ENCODE measurements at regions not wholly inside any gene's neighbourhood (a gene's known extent, or its start where the extent isn't known, plus 50 kb on each side); places are given as distances from the start of the nearest gene placed in this dataset.

DNA sequence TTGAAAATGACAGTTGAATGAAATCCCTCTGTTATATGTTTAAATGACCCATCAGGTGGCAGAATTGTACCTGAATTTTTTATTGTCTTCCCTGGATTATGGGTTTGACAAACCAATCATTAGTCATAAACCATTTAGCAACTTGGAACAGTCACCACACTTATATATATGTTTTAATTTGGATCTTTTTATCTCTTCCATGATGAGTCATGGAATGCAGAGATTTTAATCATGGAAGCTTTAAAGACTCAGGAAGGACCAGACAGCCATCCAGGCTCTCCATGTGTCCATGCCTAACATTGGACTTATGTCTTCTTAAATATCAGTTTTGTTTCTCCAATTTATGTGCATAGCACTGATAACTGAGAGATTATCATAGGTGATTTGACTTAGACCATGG, 188.3 kb upstream of the ZSWIM2 start (continued):
- TF ChIP-seq PAX5 (IDR thresholded peaks at IDR 0.05; ENCODE audit: borderline replicate concordance, low read depth, low read length) (no peak), MEF2B (IDR thresholded peaks at IDR 0.05; ENCODE audit: partially characterized antibody, poor library complexity, severe bottlenecking) (no peak), CEBPB (IDR thresholded peaks at IDR 0.05; ENCODE audit: borderline replicate concordance in 1 of 2, low read depth in 2 of 2, low read length in 2 of 2) (no peak), MYC (IDR thresholded peaks at IDR 0.05; ENCODE audit: insufficient read depth, insufficient read length, insufficient replicate concordance, low read length, severe bottlenecking) (no peak), NFYA (IDR thresholded peaks at IDR 0.05; ENCODE audit: borderline replicate concordance, low read depth, low read length) (no peak), HDAC2 (IDR thresholded peaks at IDR 0.05) (no peak), ZSCAN29 (IDR thresholded peaks at IDR 0.05) (no peak), EP300 (IDR thresholded peaks at IDR 0.05; ENCODE audit: borderline replicate concordance in 1 of 2, control insufficient read depth in 1 of 2, low read depth in 2 of 2, low read length in 2 of 2) (no peak)
- TF ChIP-seq, protein P1, sequence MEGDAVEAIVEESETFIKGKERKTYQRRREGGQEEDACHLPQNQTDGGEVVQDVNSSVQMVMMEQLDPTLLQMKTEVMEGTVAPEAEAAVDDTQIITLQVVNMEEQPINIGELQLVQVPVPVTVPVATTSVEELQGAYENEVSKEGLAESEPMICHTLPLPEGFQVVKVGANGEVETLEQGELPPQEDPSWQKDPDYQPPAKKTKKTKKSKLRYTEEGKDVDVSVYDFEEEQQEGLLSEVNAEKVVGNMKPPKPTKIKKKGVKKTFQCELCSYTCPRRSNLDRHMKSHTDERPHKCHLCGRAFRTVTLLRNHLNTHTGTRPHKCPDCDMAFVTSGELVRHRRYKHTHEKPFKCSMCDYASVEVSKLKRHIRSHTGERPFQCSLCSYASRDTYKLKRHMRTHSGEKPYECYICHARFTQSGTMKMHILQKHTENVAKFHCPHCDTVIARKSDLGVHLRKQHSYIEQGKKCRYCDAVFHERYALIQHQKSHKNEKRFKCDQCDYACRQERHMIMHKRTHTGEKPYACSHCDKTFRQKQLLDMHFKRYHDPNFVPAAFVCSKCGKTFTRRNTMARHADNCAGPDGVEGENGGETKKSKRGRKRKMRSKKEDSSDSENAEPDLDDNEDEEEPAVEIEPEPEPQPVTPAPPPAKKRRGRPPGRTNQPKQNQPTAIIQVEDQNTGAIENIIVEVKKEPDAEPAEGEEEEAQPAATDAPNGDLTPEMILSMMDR (IDR thresholded peaks at IDR 0.05 in 2 of 3, conservative IDR thresholded peaks at IDR 0.05 in 1 of 3; ENCODE audit: control insufficient read depth in 2 of 3, extremely low read depth in 1 of 3, insufficient read depth in 1 of 3, low read depth in 3 of 3, low read length in 3 of 3): no peak
- TF ChIP-seq, protein P2, sequence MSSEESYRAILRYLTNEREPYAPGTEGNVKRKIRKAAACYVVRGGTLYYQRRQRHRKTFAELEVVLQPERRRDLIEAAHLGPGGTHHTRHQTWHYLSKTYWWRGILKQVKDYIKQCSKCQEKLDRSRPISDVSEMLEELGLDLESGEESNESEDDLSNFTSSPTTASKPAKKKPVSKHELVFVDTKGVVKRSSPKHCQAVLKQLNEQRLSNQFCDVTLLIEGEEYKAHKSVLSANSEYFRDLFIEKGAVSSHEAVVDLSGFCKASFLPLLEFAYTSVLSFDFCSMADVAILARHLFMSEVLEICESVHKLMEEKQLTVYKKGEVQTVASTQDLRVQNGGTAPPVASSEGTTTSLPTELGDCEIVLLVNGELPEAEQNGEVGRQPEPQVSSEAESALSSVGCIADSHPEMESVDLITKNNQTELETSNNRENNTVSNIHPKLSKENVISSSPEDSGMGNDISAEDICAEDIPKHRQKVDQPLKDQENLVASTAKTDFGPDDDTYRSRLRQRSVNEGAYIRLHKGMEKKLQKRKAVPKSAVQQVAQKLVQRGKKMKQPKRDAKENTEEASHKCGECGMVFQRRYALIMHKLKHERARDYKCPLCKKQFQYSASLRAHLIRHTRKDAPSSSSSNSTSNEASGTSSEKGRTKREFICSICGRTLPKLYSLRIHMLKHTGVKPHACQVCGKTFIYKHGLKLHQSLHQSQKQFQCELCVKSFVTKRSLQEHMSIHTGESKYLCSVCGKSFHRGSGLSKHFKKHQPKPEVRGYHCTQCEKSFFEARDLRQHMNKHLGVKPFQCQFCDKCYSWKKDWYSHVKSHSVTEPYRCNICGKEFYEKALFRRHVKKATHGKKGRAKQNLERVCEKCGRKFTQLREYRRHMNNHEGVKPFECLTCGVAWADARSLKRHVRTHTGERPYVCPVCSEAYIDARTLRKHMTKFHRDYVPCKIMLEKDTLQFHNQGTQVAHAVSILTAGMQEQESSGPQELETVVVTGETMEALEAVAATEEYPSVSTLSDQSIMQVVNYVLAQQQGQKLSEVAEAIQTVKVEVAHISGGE (CRISPR knock-in tag; IDR thresholded peaks at IDR 0.05): no peak

Data from GM12878 (cell line).